KBM-7 (cell line): ENCODE measurements at regions not wholly inside any gene's neighbourhood (a gene's known extent, or its start where the extent isn't known, plus 50 kb on each side); places are given as distances from the start of the nearest gene placed in this dataset.

Source experiments
- DNase-seq: peaks from one replicate; pipeline ENCODE4 v3.0.0-alpha.2; 2015
- in situ Hi-C: fragments of 300-500 bp; cut with MboI; formaldehyde crosslinking; loops from 2 replicates; pipeline ENCODE4 v1.14.3; 2020; ENCODE audit warnings: low sequenced_read_pairs, low pct_unique_long_range_greater_than_20kb, mixed read lengths

GRCh38 chr2:42893047-42893758 lies 100.8 kb upstream of the HAAO start:
- DNase-seq, result no peak
- in situ Hi-C loops, result no loop called here

- DNase-seq, result no peak
- in situ Hi-C loops, result no loop called here
These were observed 98.5 kb upstream of the HAAO start for GRCh38 chr2:42890791-42891355.

- DNase-seq, result no peak
These were observed 96.2 kb upstream of the HAAO start for GRCh38 chr2:42888321-42889245.

GRCh38 chr2:42886921-42887320 lies 94.5 kb upstream of the HAAO start:
- DNase-seq, result no peak
- in situ Hi-C loops, result no loop called here

More at GRCh38 chr2:42888321-42889245, 96.2 kb upstream of the HAAO start:
- in situ Hi-C loops, result no loop called here

- in situ Hi-C loops, result no loop called here
- no peak for DNase-seq
These were observed 90.4 kb upstream of the HAAO start for GRCh38 chr2:42882756-42883155.

- in situ Hi-C loops, result no loop called here
- DNase-seq, result no peak
These were observed 89.3 kb upstream of the HAAO start for GRCh38 chr2:42881732-42882131.

GRCh38 chr2:42880738-42881690 lies 88.6 kb upstream of the HAAO start:
- in situ Hi-C loops, result no loop called here
- no peak for DNase-seq

GRCh38 chr2:42879913-42880737 lies 87.7 kb upstream of the HAAO start:
- DNase-seq, result peak; percentile 59
- in situ Hi-C loops, result no loop called here

GRCh38 chr2:42879121-42879705 lies 86.8 kb upstream of the HAAO start:
- in situ Hi-C loops, result no loop called here
- DNase-seq, result no peak

GRCh38 chr2:42878581-42878980 lies 86.2 kb upstream of the HAAO start:
- in situ Hi-C loops, result no loop called here
- no peak for DNase-seq

- in situ Hi-C loops, result no loop called here
- no peak for DNase-seq
These were observed 85.6 kb upstream of the HAAO start for GRCh38 chr2:42877936-42878335.

GRCh38 chr2:42877511-42877910 lies 85.1 kb upstream of the HAAO start:
- DNase-seq, result no peak
- in situ Hi-C loops, result no loop called here

- DNase-seq, result no peak
- in situ Hi-C loops, result no loop called here
These were observed 84.0 kb upstream of the HAAO start for GRCh38 chr2:42876326-42876751.

GRCh38 chr2:42875880-42876279 lies 83.5 kb upstream of the HAAO start:
- no peak for DNase-seq
- in situ Hi-C loops, result no loop called here

GRCh38 chr2:42874949-42875801 lies 82.8 kb upstream of the HAAO start:
- in situ Hi-C loops, result no loop called here
- DNase-seq, result no peak

GRCh38 chr2:42872721-42873120 lies 80.3 kb upstream of the HAAO start:
- in situ Hi-C loops, result no loop called here
- DNase-seq, result peak; percentile 49

GRCh38 chr2:42871372-42871771 lies 79.0 kb upstream of the HAAO start:
- in situ Hi-C loops, result no loop called here
- no peak for DNase-seq
